ENCODE measurements at regions not wholly inside any gene's neighbourhood (a gene's known extent, or its start where the extent isn't known, plus 50 kb on each side); places are given as distances from the start of the nearest gene placed in this dataset.

DNA sequence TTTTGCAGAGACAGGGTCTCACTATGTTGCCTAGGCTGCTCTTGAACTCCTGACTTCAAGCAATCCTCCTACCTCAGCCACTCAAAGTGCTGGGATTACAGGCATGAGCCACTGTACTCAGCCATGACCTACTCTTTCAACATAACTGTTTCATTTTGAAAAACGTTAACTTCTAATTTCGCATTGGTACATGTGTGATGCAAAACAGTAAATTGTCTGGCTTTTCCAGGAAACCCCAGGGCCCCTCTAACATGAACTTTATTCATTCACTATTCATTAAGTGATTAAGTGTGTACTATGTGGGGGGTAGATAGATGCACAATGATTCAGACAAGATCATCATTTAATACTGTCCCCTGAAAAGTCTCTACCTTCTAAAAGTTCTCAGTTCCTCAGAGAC lies 364.9 kb downstream of the SS18 start:
- Histone ChIP-seq H3K27ac (ENCODE audit: insufficient read depth, low read length) (no peak overlapping the region), H3K9me3 (ENCODE audit: control insufficient read depth, insufficient read depth, low read depth, low read length) (no peaks in the 10 kb centered on the region), H3K27me3 (ENCODE audit: control insufficient read depth, insufficient read depth, low read length) (no peaks in the 10 kb centered on the region), H3K36me3 (ENCODE audit: control insufficient read depth, insufficient read depth, low read length) (no peaks in the 10 kb centered on the region), H3K4me3 (replicated peaks in 1 of 4; ENCODE audit: control extremely low read depth in 1 of 4, insufficient read depth in 1 of 4, low read depth in 3 of 4, low read length in 4 of 4) (no peak overlapping the region), H4K20me1 (ENCODE audit: control insufficient read depth, extremely low read depth, insufficient read depth, low read length) (no peaks in the 10 kb centered on the region), H3K79me2 (ENCODE audit: control insufficient read depth, insufficient read depth, low read length) (no peaks in the 10 kb centered on the region), H3K4me2 (ENCODE audit: extremely low read depth, insufficient read depth, low read length) (no peak overlapping the region), H3K9ac (ENCODE audit: insufficient read depth, low read length) (no peak overlapping the region), H2AFZ (ENCODE audit: low read length) (no peak overlapping the region), H3K4me1 (ENCODE audit: control insufficient read depth, extremely low read depth, insufficient read depth, low read length) (no peaks in the 10 kb centered on the region)
- DNase-seq (ENCODE audit: low read depth in 2 of 2), result no peak
- TF ChIP-seq, protein P1, sequence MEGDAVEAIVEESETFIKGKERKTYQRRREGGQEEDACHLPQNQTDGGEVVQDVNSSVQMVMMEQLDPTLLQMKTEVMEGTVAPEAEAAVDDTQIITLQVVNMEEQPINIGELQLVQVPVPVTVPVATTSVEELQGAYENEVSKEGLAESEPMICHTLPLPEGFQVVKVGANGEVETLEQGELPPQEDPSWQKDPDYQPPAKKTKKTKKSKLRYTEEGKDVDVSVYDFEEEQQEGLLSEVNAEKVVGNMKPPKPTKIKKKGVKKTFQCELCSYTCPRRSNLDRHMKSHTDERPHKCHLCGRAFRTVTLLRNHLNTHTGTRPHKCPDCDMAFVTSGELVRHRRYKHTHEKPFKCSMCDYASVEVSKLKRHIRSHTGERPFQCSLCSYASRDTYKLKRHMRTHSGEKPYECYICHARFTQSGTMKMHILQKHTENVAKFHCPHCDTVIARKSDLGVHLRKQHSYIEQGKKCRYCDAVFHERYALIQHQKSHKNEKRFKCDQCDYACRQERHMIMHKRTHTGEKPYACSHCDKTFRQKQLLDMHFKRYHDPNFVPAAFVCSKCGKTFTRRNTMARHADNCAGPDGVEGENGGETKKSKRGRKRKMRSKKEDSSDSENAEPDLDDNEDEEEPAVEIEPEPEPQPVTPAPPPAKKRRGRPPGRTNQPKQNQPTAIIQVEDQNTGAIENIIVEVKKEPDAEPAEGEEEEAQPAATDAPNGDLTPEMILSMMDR (conservative IDR thresholded peaks at IDR 0.05 in 1 of 2, IDR thresholded peaks at IDR 0.05 in 1 of 2; ENCODE audit: low read depth in 1 of 2, low read length in 2 of 2), result no peak
- no peak for TF ChIP-seq EZH2 (IDR thresholded peaks at IDR 0.05; ENCODE audit: low read length, missing control alignments)

DNA sequence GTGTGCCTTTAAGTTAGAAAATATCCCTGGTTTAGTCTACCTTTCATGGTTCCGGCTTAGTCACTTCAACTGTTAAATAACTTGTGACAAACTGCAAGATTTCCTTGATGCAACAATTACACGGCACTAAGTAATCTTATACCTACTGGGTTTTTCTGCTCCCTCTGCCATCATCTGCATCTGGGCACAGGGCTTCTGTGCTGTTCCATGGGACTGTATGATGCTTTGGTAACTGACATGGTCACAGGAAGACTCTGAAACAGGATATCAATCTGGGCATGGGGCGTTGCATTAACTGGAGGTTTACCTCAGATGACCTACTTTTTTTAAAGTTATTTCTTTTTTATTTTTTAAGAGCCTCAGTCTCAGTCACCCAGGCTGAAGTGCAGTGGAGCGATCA lies 365.4 kb downstream of the SS18 start:
- no peaks in the 10 kb centered on the region for H3K9me3 ChIP-seq (ENCODE audit: control insufficient read depth, insufficient read depth, low read depth, low read length)
- peak in 1 of 2 donors; percentile 41 for DNase-seq (ENCODE audit: low read depth in 2 of 2)
- no peak overlapping the region for H3K9ac ChIP-seq (ENCODE audit: insufficient read depth, low read length)
- TF ChIP-seq, protein P1 (conservative IDR thresholded peaks at IDR 0.05 in 1 of 2, IDR thresholded peaks at IDR 0.05 in 1 of 2; ENCODE audit: low read depth in 1 of 2, low read length in 2 of 2), result no peak
- no peak for TF ChIP-seq EZH2 (IDR thresholded peaks at IDR 0.05; ENCODE audit: low read length, missing control alignments)
- H3K27ac ChIP-seq (ENCODE audit: insufficient read depth, low read length), result no peak overlapping the region
- no peak overlapping the region for H3K4me3 ChIP-seq (replicated peaks in 1 of 4; ENCODE audit: control extremely low read depth in 1 of 4, insufficient read depth in 1 of 4, low read depth in 3 of 4, low read length in 4 of 4)
- no peaks in the 10 kb centered on the region for H4K20me1 ChIP-seq (ENCODE audit: control insufficient read depth, extremely low read depth, insufficient read depth, low read length)
- H3K4me2 ChIP-seq (ENCODE audit: extremely low read depth, insufficient read depth, low read length), result no peak overlapping the region
- H2AFZ ChIP-seq (ENCODE audit: low read length), result no peak overlapping the region
- no peaks in the 10 kb centered on the region for H3K4me1 ChIP-seq (ENCODE audit: control insufficient read depth, extremely low read depth, insufficient read depth, low read length)
- no peaks in the 10 kb centered on the region for H3K36me3 ChIP-seq (ENCODE audit: control insufficient read depth, insufficient read depth, low read length)
- no peaks in the 10 kb centered on the region for H3K27me3 ChIP-seq (ENCODE audit: control insufficient read depth, insufficient read depth, low read length)
- no peaks in the 10 kb centered on the region for H3K79me2 ChIP-seq (ENCODE audit: control insufficient read depth, insufficient read depth, low read length)

DNA sequence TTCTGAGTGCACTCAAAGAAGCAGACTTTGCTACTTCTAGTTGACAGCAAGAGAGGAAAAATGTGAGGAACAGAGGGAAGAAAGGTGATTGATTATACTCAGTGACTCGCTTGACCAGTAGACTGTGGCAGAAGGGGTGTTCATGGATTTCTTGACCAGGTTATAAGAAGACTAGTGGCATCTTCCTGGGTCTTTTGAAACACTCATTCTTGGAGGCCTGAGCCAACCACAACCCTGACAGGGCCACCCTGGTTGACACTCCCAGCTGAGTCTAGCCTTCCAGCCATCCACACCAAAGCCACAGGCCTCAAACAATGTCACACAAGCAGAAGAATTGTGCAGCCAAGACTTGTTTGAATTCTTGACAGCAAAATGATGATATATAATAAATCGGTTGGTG lies 366.3 kb downstream of the SS18 start:
- Histone ChIP-seq H2AFZ (ENCODE audit: low read length) (no peak overlapping the region), H3K4me3 (replicated peaks in 1 of 4; ENCODE audit: control extremely low read depth in 1 of 4, insufficient read depth in 1 of 4, low read depth in 3 of 4, low read length in 4 of 4) (no peak overlapping the region), H3K36me3 (ENCODE audit: control insufficient read depth, insufficient read depth, low read length) (no peaks in the 10 kb centered on the region), H3K9me3 (ENCODE audit: control insufficient read depth, insufficient read depth, low read depth, low read length) (no peaks in the 10 kb centered on the region), H3K79me2 (ENCODE audit: control insufficient read depth, insufficient read depth, low read length) (no peaks in the 10 kb centered on the region), H4K20me1 (ENCODE audit: control insufficient read depth, extremely low read depth, insufficient read depth, low read length) (no peaks in the 10 kb centered on the region), H3K27me3 (ENCODE audit: control insufficient read depth, insufficient read depth, low read length) (no peaks in the 10 kb centered on the region), H3K4me2 (ENCODE audit: extremely low read depth, insufficient read depth, low read length) (no peak overlapping the region), H3K27ac (ENCODE audit: insufficient read depth, low read length) (no peak overlapping the region), H3K9ac (ENCODE audit: insufficient read depth, low read length) (no peak overlapping the region), H3K4me1 (ENCODE audit: control insufficient read depth, extremely low read depth, insufficient read depth, low read length) (no peaks in the 10 kb centered on the region)
- no peak for DNase-seq (ENCODE audit: low read depth in 2 of 2)
- no peak for TF ChIP-seq EZH2 (IDR thresholded peaks at IDR 0.05; ENCODE audit: low read length, missing control alignments)
- TF ChIP-seq, protein P1 (conservative IDR thresholded peaks at IDR 0.05 in 1 of 2, IDR thresholded peaks at IDR 0.05 in 1 of 2; ENCODE audit: low read depth in 1 of 2, low read length in 2 of 2), result no peak
